Vagina (tissue), 2 donors: ENCODE measurements at regions not wholly inside any gene's neighbourhood (a gene's known extent, or its start where the extent isn't known, plus 50 kb on each side); places are given as distances from the start of the nearest gene placed in this dataset.

Source experiments
- DNase-seq, 2 donors: peaks; one replicate each; pipeline ENCODE4 v3.0.0-alpha.2; 2017; ENCODE audit errors: extremely low spot score in 2 of 2
- H3K27ac ChIP-seq: fragments of 200-600 bp; sonication (generic); one replicate; pipeline ENCODE4 v1.5.1; 2019
- H3K27me3 ChIP-seq: fragments of 200-600 bp; sonication (generic); one replicate; pipeline ENCODE4 v1.5.1; 2019
- H3K36me3 ChIP-seq, 2 donors: fragments of 200-600 bp; sonication (generic); one replicate each; pipeline ENCODE4 v1.5.1; 2017 to 2019
- H3K4me1 ChIP-seq: fragments of 200-600 bp; sonication (generic); one replicate; pipeline ENCODE4 v1.5.1; 2019
- H3K4me3 ChIP-seq, 2 donors: fragments of 200-600 bp; sonication (generic); 1 replicate in 1 of 2; 2 replicates in 1 of 2; pipeline ENCODE4 v1.5.1; 2016 to 2019
- H3K9me3 ChIP-seq: fragments of 200-600 bp; sonication (generic); one replicate; pipeline ENCODE4 v1.5.1; 2019
- CTCF ChIP-seq, 3 experiments: fragments of 450-650 bp in 2 of 3; fragments of 200-600 bp in 1 of 3; sonication (generic) in 1 of 3; IDR thresholded peaks; one replicate each; pipeline ENCODE4 v1.5.1; 2017 to 2019; ENCODE audit warnings: antibody characterized with exemption in 3 of 3, mild to moderate bottlenecking in 2 of 3, moderate library complexity in 2 of 3
- POLR2A ChIP-seq, 2 donors: fragments of 450-650 bp; IDR thresholded peaks; one replicate each; pipeline ENCODE4 v1.6.1; 2017; ENCODE audit warnings: antibody characterized with exemption in 2 of 2, mild to moderate bottlenecking in 2 of 2, moderate library complexity in 2 of 2
- POLR2AphosphoS5 ChIP-seq, 2 donors: sonication (generic); formaldehyde crosslinking; IDR thresholded peaks; one replicate each; pipeline ENCODE4 v1.9.0; 2017; ENCODE audit warnings: antibody characterized with exemption in 2 of 2, mild to moderate bottlenecking in 2 of 2, low read depth in 1 of 2; ENCODE audit not compliant: insufficient read depth in 1 of 2
- intact Hi-C: fragments of 100-400 bp; cut with DNase I; formaldehyde crosslinking; loops from one replicate; pipeline ENCODE4 v1.15.1; 2023

- TF ChIP-seq POLR2AphosphoS5 (IDR thresholded peaks at IDR 0.05; ENCODE audit: insufficient read depth in 1 of 2, low read depth in 1 of 2) (no peak), CTCF (IDR thresholded peaks at IDR 0.05) (no peak), POLR2A (IDR thresholded peaks at IDR 0.05) (no peak)
- intact Hi-C loops = no loop called here
- no peak overlapping the region for H3K4me3 ChIP-seq
Measured at GRCh38 chr3:109922856-109923255, 585.5 kb upstream of the DPPA4 start.

GRCh38 chr3:109923431-109923830 is 586.1 kb upstream of the DPPA4 start:
- intact Hi-C loops = no loop called here
- no peak for DNase-seq
- no peaks in the 10 kb centered on the region for H3K27me3 ChIP-seq
- TF ChIP-seq CTCF (IDR thresholded peaks at IDR 0.05) = no peak
- no peak for TF ChIP-seq POLR2AphosphoS5 (IDR thresholded peaks at IDR 0.05; ENCODE audit: insufficient read depth in 1 of 2, low read depth in 1 of 2)
- no peak for TF ChIP-seq POLR2A (IDR thresholded peaks at IDR 0.05)
- H3K4me3 ChIP-seq = no peak overlapping the region
- H3K27ac ChIP-seq = no peak overlapping the region
- no peaks in the 10 kb centered on the region for H3K9me3 ChIP-seq
- no peaks in the 10 kb centered on the region for H3K36me3 ChIP-seq
- H3K4me1 ChIP-seq = no peaks in the 10 kb centered on the region

More at GRCh38 chr3:109922856-109923255, 585.5 kb upstream of the DPPA4 start:
- H3K9me3 ChIP-seq = no peaks in the 10 kb centered on the region
- no peaks in the 10 kb centered on the region for H3K27me3 ChIP-seq
- H3K4me1 ChIP-seq = no peaks in the 10 kb centered on the region
- no peak overlapping the region for H3K27ac ChIP-seq
- H3K36me3 ChIP-seq = no peaks in the 10 kb centered on the region
- DNase-seq = no peak

DNA sequence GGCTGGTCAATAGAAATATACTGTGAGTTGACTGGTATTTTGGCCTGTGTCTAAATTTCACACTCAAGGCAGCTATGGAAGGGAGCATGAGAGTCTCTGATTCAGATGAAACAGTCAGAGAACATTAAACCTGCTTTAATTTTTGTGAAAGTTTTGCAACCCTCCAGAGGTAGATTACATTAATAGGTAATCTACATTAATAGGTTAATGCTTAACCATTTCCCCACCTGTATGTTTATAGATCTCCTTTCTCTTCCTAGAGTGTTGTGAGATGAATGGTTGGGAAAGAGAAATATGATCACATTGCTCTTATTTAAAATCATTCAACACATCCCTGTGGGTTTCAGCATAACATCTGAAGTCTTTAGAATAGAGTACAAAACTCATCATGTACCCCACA is 586.9 kb upstream of the DPPA4 start:
- Histone ChIP-seq H3K4me3 (no peak overlapping the region), H3K27me3 (no peaks in the 10 kb centered on the region), H3K9me3 (no peaks in the 10 kb centered on the region), H3K4me1 (no peaks in the 10 kb centered on the region), H3K36me3 (no peaks in the 10 kb centered on the region), H3K27ac (no peak overlapping the region)
- no peak for TF ChIP-seq POLR2AphosphoS5 (IDR thresholded peaks at IDR 0.05; ENCODE audit: insufficient read depth in 1 of 2, low read depth in 1 of 2)
- no peak for DNase-seq
- intact Hi-C loops = no loop called here

- TF ChIP-seq CTCF (IDR thresholded peaks at IDR 0.05) (no peak), POLR2AphosphoS5 (IDR thresholded peaks at IDR 0.05; ENCODE audit: insufficient read depth in 1 of 2, low read depth in 1 of 2) (no peak), POLR2A (IDR thresholded peaks at IDR 0.05) (no peak)
- Histone ChIP-seq H3K4me1 (no peaks in the 10 kb centered on the region), H3K36me3 (no peaks in the 10 kb centered on the region), H3K9me3 (no peaks in the 10 kb centered on the region), H3K27me3 (no peaks in the 10 kb centered on the region), H3K4me3 (no peak overlapping the region), H3K27ac (no peak overlapping the region)
- intact Hi-C loops = no loop called here
- no peak for DNase-seq
Measured at GRCh38 chr3:109926376-109926775, 589.0 kb upstream of the DPPA4 start.

- no peak for DNase-seq
- no peaks in the 10 kb centered on the region for H3K9me3 ChIP-seq
- intact Hi-C loops = no loop called here
- no peaks in the 10 kb centered on the region for H3K27me3 ChIP-seq
- H3K36me3 ChIP-seq = no peaks in the 10 kb centered on the region
- no peaks in the 10 kb centered on the region for H3K4me1 ChIP-seq
- TF ChIP-seq CTCF (IDR thresholded peaks at IDR 0.05) = no peak
- no peak for TF ChIP-seq POLR2AphosphoS5 (IDR thresholded peaks at IDR 0.05; ENCODE audit: insufficient read depth in 1 of 2, low read depth in 1 of 2)
- TF ChIP-seq POLR2A (IDR thresholded peaks at IDR 0.05) = no peak
- H3K4me3 ChIP-seq = no peak overlapping the region
- no peak overlapping the region for H3K27ac ChIP-seq
Measured at GRCh38 chr3:109927161-109927560, 589.8 kb upstream of the DPPA4 start.

DNA sequence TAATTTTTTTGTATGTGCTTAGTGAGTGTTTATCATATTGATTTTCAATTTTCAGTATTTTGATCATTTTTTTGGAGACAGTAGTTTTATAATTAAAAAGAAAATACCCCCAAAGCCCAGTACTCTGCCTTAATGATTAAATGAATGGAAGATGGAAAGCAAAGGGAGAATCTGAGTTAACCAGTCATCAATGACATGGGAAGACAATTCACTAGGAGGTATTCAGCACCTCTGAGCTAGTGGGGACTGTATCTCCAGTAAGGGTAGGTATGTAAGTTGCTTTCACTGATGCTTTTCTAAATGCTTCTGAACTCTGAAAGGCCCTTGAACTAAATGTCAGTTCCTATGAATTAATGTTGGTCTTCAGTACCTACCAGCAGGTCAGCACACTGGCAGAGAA is 590.4 kb upstream of the DPPA4 start:
- TF ChIP-seq POLR2AphosphoS5 (IDR thresholded peaks at IDR 0.05; ENCODE audit: insufficient read depth in 1 of 2, low read depth in 1 of 2) (no peak), CTCF (IDR thresholded peaks at IDR 0.05) (no peak), POLR2A (IDR thresholded peaks at IDR 0.05) (no peak)
- no peaks in the 10 kb centered on the region for H3K4me1 ChIP-seq
- H3K27ac ChIP-seq = no peak overlapping the region
- H3K36me3 ChIP-seq = no peaks in the 10 kb centered on the region
- no peaks in the 10 kb centered on the region for H3K27me3 ChIP-seq
- no peak for DNase-seq
- intact Hi-C loops = no loop called here
- no peak overlapping the region for H3K4me3 ChIP-seq
- no peaks in the 10 kb centered on the region for H3K9me3 ChIP-seq
